Erythroblast (primary cell): ENCODE measurements at regions not wholly inside any gene's neighbourhood (a gene's known extent, or its start where the extent isn't known, plus 50 kb on each side); places are given as distances from the start of the nearest gene placed in this dataset.

ENCODE experiments used
- GATA1 ChIP-seq: IDR thresholded peaks from 2 replicates; pipeline ENCODE4 v1.6.1; 2011; ENCODE audit warnings: low read depth, mild to moderate bottlenecking, control low read depth, low read length, moderate library complexity
- POLR2A ChIP-seq: IDR thresholded peaks from 2 replicates; pipeline ENCODE4 v1.6.1; 2011; ENCODE audit warnings: mild to moderate bottlenecking, low read length

GRCh38 chr6:134634966-134635365 lies 314.9 kb downstream of the ALDH8A1 start:
- TF ChIP-seq POLR2A (no peak), GATA1 (no peak)
